ENCODE measurements at regions not wholly inside any gene's neighbourhood (a gene's known extent, or its start where the extent isn't known, plus 50 kb on each side); places are given as distances from the start of the nearest gene placed in this dataset.

- no peak for TF ChIP-seq ZNF687 (IDR thresholded peaks at IDR 0.05)
- TF ChIP-seq MTA3 (IDR thresholded peaks at IDR 0.05; ENCODE audit: borderline replicate concordance, low read length), result no peak
- TF ChIP-seq KDM1A (IDR thresholded peaks at IDR 0.05; ENCODE audit: borderline replicate concordance), result no peak
- no peak for TF ChIP-seq BRCA1 (IDR thresholded peaks at IDR 0.05; ENCODE audit: low read depth, low read length)
Observed at GRCh38 chr2:53397085-53397484, 370.5 kb upstream of the CHAC2 start (continued).

DNA sequence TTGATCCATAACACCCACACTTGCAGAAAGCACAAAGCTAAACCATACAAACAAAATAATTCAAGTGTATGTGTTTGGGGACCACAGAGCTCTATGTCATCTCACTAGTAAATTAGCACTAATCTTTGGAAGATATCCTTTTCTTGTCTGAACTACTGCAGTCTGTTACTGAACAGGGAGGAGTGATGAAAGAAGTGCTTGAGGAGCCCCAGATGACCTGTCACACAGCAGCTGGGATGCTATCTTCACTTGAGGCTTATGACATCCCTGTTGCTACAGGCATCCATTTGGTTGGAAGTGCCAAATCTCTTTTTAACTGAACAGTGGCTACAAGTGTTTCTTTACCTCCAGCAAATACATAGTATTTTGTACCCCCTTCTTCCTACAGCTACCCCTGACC lies 386.3 kb upstream of the CHAC2 start:
- ChIA-PET POLR2A (no interaction called here), SMC1A (ENCODE audit: uncharacterized antibody, unreplicated experiment) (no interaction called here), CTCF (no interaction called here), RAD21 (ENCODE audit: unreplicated experiment) (no interaction called here)
- no peaks in the 10 kb centered on the region for H3K9me3 ChIP-seq (replicated peaks; ENCODE audit: control insufficient read depth, insufficient read depth, low read length)
- DNase-seq (ENCODE audit: low read depth, low spot score) (no peak), ATAC-seq (no peak), FAIRE-seq (no peak)
- in situ Hi-C loops (cut with MboI), result no loop called here
- no TSS peak for BruUV-seq (replicated peaks)
- no peaks in the 10 kb centered on the region for H4K20me1 ChIP-seq (ENCODE audit: control insufficient read depth, insufficient read depth)
- H2AFZ ChIP-seq (ENCODE audit: control insufficient read depth, low read depth, low read length), result no peak overlapping the region
- no peak overlapping the region for H3K27ac ChIP-seq (ENCODE audit: control insufficient read depth, insufficient read depth)
- intact Hi-C loops (cut with micrococcal nuclease; ENCODE audit: unreplicated experiment), result no loop called here
- no peaks in the 10 kb centered on the region for H3K27me3 ChIP-seq (replicated peaks in 1 of 2; ENCODE audit: control insufficient read depth in 2 of 2, insufficient read depth in 2 of 2, low read length in 1 of 2)
- no peak overlapping the region for H3K4me2 ChIP-seq (ENCODE audit: control insufficient read depth, insufficient read depth)
- no peaks in the 10 kb centered on the region for H3K4me1 ChIP-seq (ENCODE audit: control insufficient read depth, insufficient read depth, low read length)
- no peaks in the 10 kb centered on the region for H3K79me2 ChIP-seq (ENCODE audit: control insufficient read depth, insufficient read depth, low read length)
- no peaks in the 10 kb centered on the region for H3K36me3 ChIP-seq (ENCODE audit: control insufficient read depth in 2 of 2, insufficient read depth in 2 of 2, low read length in 1 of 2)
- H3K4me3 ChIP-seq, result no peak overlapping the region
- no peak overlapping the region for H3K9ac ChIP-seq (ENCODE audit: control insufficient read depth, insufficient read depth, low read length)
- no peak for TF ChIP-seq NKRF (conservative IDR thresholded peaks at IDR 0.05)
- no peak for TF ChIP-seq IKZF1 (conservative IDR thresholded peaks at IDR 0.05)
- no peak for TF ChIP-seq KAT2A (conservative IDR thresholded peaks at IDR 0.05; ENCODE audit: control insufficient read depth, low read depth, low read length)
- no peak for TF ChIP-seq ZNF274 (IDR thresholded peaks at IDR 0.05; ENCODE audit: insufficient read depth, insufficient read length)
- TF ChIP-seq KDM1A (IDR thresholded peaks at IDR 0.05; ENCODE audit: borderline replicate concordance), result no peak
- no peak for TF ChIP-seq STAT1 (conservative IDR thresholded peaks at IDR 0.05)
- TF ChIP-seq POLR2A (IDR thresholded peaks at IDR 0.05; ENCODE audit: low read depth, low read length), result no peak
- no peak for TF ChIP-seq NR2C1 (IDR thresholded peaks at IDR 0.05)
- TF ChIP-seq TAF1 (IDR thresholded peaks at IDR 0.05; ENCODE audit: borderline replicate concordance, low read depth, low read length), result no peak
- no peak for TF ChIP-seq SUZ12 (IDR thresholded peaks at IDR 0.05; ENCODE audit: unreplicated experiment)
- TF ChIP-seq FOS (IDR thresholded peaks at IDR 0.05; ENCODE audit: borderline replicate concordance, extremely low read depth, insufficient read length), result no peak
- no peak for TF ChIP-seq ZBTB33 (IDR thresholded peaks at IDR 0.05)
- TF ChIP-seq EZH2 (IDR thresholded peaks at IDR 0.05; ENCODE audit: borderline replicate concordance, control insufficient read depth, low read depth, low read length), result no peak
- no peak for TF ChIP-seq HDAC6 (IDR thresholded peaks at IDR 0.05; ENCODE audit: unreplicated experiment)
- no peak for TF ChIP-seq ZNF384 (IDR thresholded peaks at IDR 0.05; ENCODE audit: borderline replicate concordance, low read depth, low read length)
